ENCODE measurements at regions not wholly inside any gene's neighbourhood (a gene's known extent, or its start where the extent isn't known, plus 50 kb on each side); places are given as distances from the start of the nearest gene placed in this dataset.
A peak's percentile ranks its signal among the peaks of the same experiment; 100 is the strongest.

DNA sequence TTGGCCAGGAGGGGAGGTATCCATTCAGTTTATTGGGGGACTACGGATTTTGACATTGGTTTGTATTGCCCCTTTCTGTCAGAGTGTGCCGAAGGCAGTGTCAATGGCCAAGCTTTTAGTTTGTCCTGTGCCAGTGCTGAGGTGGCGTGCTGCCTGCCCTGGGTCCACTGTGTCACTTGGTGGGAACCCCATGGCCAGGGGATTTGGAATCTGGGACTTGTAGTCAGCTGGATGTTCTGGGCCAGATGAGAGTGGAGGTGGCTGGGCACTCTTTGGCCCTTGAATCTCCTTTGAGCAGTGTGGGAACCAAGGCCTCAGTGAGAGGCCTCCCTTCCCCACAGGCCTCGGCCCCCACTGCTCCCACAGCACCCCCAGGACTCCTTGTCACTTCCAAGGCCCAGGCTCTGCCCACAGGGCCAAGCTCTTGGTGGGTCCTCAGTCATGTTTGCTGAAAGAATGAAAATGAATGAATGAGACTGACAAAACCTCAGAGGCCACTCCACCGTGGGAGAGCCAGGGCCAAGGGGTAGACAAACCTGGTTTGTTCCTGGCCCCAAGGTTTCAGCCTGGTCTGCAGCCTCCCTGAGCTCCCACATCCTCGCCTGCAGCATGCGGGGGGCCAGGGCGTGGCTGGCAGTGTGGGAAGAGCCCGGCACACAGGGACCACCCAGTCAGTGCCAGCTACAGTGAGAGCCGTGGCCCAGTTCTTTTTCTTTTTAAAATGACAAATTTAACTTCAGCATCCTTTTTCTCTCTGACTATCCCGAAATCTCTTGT lies 412.2 kb downstream of the MATN1 start:
- DNase-seq: no peak

DNA sequence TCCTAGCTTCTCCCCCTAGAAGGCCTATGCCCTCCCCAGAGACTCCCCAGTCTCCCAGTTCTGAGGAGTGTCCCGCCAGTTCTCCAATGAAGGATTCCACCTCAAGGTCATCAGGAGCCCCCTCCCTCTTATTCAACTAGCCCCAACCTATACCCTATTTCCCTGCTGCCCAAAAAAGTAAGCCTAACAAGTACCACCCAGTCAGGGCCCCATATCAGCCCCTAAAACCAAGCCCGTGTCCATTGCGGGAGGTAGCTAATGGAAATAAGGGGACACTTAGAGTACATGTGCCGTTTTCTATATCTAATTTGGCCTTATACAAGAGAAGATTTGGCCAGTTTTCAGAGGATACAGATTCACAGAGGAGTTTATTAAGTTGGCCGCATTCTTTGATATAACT lies 416.2 kb downstream of the MATN1 start:
- no peak for DNase-seq

DNA sequence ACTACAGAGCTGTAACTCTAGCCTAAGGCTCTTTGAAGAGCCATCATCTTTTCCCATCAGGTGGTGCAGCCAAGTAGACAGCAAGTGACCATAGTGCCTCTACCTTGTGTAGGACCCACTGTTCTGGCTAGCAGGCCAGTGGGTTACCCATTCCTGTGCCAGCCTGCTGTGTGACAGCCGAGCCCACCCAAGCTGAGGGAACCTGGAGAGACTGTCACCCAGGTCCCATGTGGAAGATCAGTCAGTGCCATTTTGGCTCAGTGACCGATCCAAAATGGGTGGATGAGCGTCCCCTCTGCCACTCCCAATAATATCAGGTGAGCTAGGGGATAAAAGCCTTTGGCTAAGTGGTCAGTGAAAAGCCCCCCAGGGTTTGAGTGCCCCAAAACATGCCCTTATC lies 417.9 kb downstream of the MATN1 start:
- DNase-seq: no peak

DNA sequence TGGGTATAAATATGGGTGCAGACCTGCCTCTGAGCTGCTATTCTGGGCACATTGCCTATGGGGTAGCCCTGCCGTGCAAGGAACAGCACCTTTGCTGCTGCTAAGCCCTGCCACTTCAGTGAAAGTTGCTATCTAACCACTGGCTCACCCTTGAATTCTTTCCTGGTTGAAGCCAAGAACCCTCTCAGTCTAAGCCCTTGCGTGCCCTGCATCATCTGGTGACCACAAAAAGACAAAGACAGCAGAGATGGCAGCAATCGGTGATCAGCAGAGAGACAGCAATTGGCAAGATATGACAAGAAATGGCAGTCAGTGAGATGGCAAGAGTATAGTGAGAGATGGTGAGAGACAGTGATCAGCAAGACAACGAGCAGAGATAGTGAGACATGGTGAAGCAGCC lies 418.3 kb downstream of the MATN1 start:
- no peak for DNase-seq

DNA sequence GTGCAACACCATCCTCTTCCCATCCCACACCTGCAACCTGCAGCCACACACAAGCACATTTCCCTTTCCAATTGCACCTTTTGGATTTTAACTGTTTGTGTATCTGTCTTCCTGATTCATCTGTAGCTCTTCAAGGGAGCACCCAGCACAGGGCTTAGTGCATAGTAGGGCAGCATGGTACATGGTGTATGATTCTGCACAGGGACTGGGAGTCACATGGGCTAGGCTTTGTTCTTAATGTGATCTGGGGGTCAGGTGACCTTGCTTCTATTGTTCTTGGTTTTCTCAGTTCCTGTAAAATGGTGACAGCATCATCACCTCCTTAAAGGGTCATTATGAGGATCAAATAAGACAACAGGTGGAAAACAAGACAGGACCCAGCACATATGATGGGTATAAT lies 419.3 kb downstream of the MATN1 start:
- no peak for DNase-seq

DNA sequence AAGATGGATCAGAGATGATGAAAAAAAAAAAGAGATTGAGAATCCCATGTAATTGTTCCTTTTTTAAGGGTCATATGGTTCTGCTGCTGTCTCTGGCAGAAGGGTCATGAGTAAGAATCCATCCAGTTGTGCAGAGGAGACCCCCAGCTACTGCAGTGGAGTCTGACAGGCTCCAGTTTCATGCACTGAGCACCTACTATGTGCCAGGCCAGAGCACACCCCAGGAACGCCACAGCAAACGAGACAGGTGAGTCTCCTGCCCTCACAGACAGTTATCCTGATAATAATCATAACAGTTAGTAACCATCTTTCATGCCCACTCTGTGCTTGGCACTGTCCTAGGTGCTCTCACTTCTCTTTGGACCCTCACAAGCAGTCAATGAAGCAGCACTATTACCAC lies 420.0 kb downstream of the MATN1 start:
- no peak for DNase-seq

DNA sequence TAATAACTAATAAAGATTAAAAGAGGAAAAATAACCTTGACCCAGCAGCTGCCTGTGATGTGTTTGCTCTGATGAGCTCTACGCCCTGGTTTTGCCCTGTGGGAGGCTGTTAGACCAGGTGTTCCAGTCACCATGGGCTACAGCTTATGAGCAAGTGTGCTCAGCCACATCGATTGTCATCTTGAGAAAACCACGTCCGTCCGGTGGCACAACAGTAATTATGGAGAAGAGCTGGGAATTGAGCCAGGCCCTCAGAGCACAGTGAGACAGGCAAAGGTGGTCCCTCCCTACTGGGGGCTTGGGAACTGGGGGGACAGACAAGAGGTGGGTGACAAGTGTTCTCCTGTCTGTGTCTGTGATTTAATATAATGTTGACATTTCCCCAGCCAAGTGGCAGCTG lies 420.5 kb downstream of the MATN1 start:
- no peak for DNase-seq

DNA sequence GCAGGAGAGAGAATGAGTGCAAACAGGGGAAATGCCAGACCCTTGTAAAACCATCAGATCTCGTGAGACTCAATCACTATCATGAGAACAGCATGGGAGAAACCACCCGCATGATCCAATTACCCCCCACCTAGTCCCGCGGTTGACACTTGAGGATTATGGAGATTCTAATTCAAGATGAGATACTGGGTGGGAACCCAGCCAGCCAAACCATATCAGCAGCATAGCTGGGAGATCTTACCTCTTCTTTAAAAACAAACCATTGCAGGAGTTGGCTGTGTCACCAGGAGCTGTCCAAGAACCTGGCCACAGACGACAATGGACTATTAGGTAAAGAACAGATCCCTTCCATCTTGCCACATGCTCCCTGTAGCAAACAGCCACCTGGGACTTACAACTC lies 422.7 kb downstream of the MATN1 start:
- DNase-seq: no peak

DNA sequence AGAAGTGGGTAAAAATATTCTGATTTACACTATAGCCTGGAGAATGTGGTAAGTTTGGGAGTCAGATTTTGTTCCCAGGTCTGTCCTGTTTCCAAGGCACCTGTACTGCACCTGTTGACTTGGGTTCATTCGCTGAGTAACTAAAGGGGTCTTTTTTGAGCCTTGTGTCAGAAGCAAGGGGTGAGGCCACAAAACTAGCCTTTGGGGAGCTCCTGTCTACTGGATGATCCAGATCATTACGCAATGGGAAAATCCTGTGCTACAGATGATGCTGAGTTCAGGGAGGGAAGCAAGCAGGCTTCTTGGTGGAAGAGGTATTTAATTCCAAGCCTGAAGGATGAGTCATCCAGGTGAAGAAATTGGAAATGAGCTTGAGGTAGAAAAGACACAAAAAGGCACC lies 424.0 kb downstream of the MATN1 start:
- DNase-seq: no peak

DNA sequence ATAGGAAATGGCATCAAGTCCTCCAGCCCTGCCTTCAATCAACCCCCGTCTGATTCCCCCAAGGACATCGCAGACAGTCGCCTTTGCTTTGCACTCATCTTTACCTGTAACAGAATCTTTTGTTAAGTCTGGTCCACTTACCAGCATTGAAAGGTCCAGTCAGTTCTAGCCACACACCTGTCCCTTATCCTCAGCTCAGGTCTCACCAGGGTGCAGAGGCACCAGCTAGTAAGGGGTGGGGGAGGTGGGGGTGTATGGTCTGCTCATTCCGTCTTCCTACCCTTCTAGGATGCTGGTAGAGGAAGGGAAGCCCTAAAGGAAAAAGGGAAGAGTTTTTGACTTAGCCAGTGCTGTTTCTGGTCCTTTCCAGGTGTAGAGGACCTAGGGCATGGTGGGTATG lies 427.7 kb downstream of the MATN1 start:
- no peak for DNase-seq

DNA sequence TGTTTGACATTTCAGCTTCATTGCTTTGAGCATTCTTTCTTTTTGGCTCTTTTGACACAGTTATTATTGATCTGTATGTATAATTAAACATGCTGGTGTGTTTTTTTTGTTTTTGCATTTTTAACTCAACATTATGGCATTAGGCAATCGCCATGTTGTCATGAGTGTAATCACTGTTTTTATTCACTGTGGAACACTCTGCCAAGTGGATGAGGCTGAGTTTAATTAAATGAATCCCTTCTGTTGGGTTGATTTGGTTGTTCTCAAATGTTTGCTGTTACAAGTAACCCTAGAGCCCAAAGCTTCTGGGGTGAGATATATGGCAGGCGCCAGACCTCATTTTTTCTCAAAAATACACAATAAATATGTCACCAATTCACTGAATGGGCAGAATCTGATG lies 428.1 kb downstream of the MATN1 start:
- DNase-seq: no peak

DNA sequence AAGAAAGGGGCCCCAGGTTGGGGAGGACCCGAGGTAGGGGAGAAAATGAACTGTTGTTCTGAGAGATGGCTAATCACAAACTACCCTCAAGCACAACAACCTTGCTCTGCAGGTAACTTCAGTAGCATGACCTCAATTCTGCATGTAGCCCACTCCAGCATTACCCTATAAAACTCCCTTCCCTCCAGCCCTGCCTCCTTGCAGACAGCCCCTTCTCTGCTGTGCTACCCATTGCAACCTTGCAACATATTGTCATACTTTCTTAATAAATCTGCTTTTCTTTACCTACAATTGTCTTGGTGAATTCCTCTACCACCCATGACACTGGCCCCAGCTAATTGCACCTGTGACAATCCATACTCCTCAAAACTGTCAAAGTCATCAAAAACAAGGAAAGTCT lies 428.9 kb downstream of the MATN1 start:
- DNase-seq: no peak

DNA sequence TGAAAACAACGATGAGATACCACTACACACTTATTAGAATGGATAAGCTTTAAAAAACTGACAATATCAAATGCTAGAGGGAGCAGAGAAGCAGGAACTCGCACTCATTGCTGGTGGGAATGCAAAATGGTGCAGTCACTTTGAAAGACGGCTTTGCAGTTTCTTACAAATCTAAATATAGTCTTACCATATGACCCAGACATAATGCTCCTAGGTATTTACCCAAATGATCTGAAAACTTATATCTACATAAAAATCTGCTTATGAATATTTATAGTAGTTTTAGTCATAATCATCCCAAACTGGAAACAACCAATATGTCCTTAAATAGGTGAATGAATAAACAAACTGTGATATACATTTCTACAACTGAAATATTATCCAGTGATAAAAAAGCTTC lies 430.9 kb downstream of the MATN1 start:
- DNase-seq: no peak

DNA sequence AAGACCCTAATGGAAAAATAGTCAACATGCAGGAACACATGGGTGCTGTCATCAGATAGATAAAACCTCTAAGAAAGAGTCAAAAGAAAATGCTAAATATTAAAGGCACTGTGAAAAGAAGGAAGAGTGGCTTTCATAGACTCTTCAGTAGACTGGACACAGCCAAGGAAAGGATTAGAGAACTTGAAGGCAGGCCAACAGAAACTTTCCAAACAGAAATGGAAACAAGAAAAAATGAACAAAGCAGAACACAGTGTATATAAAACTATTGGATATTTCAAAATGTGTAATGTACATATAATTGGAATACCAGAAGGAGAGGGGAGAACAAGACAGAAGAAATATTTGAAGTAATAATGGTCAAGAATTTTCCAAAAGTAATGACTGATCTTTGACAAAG lies 431.9 kb downstream of the MATN1 start:
- DNase-seq: no peak

DNA sequence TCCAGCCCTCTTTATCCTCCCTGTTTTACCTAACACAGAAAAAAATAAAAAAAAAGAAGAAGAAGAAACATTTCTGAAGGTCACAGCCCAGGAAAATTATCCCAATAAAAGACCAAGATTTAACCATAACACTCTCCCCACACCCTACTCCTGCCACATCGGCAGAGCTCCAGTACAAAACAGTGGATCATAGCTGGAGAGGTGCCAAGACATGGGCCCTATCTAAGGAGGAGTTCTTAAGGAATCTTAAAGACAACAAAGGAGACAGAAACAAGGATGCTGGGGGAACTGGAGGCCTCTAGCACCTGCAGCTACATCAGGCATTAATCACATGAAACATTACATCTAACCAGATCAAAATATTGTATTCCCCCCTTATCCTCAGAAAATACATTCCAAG lies 432.8 kb downstream of the MATN1 start:
- peak; percentile 6 for DNase-seq

DNA sequence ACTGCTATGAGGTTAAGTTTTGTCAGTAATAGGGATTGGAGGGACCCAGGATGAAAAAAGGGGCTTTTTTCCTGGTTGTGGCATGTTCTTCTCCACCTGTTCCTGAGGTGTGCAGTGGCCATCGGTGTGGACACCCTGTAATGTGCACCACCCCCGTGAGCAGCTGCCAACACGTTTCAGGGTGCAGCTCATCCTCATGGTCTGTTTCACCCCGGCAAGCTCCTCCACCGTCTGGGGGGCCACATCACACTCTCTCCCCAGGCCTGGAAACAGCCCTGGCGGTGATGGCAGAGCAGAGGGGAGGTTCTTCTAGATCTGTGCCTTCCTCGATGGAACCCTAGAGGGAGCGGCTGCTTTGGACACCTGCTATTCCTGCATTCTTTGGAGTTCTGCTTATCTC lies 435.4 kb downstream of the MATN1 start:
- no peak for DNase-seq

DNA sequence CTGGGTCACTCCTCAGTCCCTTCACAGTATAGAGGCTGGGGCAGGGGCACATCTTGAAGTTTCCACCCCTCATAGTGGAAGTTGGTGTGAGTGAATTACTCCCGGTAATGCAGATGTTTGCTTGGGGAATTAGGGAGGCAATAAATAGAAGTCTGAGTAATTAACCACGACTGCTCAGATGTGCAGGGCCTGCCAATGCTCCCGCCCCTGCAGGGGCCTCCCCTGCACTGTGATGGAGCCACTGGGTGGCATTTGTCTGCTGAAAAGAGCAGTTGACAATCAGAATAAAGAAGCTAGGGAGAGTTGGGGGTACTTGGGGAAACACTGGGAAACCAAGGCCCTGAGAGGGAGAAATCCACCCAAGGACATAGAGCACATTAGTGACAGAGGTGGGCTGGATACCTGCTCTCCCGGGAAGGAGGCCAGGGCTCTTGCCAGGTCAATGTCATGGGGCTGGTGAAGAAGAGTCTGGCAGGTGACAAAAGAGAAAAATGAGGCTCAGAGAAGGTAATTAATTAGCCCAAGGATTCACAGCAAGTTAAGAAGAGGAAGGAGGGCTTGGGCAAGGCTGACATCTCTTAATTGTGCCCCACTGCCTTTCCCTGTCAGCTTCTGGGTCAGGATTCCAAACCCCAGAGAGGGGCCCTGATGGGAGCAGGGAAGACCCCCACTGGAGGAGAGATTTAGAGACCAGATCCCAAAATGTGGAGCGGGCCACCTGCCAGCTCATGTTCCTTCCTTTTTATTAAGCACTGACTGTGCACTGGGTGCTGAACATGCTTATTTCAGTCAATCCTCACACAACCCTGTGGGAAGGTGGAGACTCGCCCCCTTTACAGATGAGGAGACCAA lies 436.2 kb downstream of the MATN1 start:
- no peak for DNase-seq

DNA sequence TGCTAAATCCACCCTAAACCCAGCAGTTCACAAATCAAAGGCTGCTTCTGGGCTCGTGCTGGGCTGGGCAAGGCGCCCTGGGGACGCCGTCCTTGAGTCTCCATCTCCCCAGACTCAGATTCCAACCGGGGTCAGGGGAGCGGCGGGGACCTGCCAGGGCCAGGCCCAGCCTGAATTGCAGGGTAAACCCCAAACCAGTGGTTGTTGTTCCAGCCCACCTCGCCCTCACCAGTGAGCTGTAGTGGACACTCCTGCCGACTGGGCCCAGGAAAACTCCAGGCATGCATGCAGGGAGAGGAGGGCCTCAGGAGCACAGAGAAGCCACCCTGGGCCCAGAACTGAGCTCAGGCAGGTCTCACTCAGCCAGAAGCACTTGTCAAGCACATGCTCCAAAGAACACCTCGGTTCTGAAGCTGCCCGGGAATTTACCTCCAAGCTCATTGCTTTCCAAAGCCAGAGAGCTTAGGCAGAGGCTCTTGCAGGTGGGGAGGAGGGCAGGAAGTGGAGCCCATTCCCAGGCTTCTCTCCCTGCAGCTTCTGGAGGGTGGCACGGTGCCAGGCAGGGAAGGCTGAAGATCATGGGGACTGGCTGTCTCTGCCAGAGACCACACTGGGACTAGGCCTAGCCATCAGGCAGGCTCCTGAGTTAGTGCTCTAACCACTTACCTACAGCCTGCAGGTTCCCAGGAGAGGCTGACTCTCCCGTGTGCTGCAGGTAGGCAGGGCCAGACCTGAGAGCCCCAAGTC lies 437.0 kb downstream of the MATN1 start:
- DNase-seq: peak; percentile 2

DNA sequence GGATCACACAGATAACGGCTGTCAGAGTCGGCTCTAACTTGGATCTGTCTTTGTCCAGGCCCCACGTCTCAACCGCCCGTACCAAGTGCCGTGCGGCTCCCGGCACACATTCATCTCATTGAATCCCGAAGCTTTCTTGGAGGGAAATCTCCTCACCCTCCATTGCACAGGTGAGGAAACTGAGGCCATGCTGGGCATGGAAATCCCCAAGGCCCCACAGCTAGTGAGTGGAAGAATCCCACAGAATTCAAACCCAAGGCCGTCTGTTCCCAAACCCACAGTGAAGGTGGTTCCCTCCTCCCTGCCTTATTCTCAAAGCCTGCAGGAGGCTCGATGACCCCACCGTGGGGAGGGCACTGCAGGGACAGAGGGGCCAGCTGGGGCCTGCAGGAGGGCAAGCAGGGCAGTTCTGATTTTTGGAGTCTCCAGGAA lies 437.9 kb downstream of the MATN1 start:
- DNase-seq: no peak

DNA sequence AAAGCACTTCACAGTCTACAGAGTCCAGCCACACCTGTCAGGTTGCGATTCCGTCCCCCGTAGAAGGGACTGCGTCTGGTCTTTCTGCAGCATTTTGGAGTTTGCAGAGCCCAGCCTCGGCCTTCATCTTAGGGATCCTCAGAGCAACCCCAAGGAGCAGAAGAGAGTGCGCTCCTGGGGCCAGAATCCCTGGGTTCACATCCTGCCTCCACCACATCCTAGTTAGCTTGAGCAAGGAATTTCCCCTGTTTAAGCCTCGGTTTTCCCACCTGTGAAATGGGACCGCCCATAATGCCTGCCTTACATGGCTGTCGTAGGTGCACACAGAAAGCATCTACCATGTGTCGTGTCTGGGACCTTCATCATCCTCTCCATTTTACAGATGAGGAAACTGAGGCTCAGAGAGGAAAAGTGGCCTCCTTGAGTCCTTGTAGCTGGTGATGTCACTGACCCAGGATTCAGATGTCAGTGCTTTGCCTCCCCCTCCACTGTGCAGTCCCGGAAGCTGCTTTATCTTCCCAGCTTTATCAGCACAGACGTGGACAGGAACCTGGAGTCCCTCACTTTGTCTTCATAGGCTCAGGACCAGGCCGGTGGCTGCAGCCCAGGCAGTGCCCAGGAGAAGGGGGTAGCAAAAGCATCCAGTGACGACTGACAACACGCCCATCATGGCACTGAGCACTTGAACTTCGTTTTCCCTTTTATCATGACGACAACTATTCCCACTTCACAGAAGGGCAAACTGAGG lies 438.5 kb downstream of the MATN1 start:
- DNase-seq: no peak

DNA sequence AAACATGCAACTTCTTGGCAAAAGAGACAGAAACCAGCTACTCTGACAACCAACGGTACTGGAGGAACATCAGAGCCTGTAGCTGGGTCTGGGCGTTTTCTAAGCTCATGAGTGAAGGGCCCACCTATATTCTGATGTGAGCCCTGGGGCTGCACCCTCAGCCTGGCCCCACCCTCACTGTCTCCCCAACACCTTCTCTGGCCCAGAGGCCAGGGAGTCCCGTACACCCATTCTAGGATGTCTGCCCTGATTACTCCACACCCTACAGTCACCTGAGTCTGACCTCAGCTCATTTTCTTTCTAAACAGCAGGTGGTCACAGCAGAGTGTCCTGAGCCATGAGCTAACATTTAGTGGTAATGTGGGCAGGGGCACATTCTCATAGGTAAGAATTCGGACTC lies 439.2 kb downstream of the MATN1 start:
- DNase-seq: no peak

DNA sequence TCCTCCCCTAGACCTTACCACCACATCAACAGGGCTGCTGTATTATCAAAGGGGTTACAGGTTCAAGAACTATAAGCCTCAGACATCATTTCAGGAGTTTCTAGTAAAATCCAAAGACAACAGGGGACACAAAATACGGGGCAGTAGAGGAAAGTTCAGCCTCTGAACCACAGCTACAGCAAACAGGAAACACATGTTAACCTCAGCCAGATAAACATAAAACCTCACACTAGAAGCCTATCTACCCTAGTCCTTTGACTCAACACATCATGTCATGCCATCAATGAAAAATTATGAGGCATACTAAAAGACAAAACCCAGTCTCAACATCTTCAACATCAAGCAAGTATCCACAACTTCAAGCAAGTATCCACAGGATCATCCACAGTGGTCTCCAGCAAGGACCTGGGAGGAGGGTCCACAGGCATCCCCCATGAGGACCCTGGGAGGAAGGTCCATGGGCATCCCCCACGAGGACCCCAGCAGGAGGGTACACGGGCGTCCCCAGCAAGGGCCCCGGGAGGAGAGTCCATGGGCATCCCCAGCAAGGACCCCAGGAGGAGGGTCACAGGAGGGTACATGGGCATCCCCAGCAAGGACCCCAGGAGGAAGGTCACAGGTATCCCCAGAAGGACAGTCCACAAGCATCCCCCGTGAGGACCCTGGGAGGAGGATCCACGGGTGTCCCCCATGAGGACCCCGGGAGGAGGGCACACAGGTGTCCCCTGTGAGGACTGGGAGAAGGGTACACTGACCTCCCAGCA lies 440.0 kb downstream of the MATN1 start:
- no peak for DNase-seq
